ENCODE measurements at regions not wholly inside any gene's neighbourhood (a gene's known extent, or its start where the extent isn't known, plus 50 kb on each side); places are given as distances from the start of the nearest gene placed in this dataset.

DNA sequence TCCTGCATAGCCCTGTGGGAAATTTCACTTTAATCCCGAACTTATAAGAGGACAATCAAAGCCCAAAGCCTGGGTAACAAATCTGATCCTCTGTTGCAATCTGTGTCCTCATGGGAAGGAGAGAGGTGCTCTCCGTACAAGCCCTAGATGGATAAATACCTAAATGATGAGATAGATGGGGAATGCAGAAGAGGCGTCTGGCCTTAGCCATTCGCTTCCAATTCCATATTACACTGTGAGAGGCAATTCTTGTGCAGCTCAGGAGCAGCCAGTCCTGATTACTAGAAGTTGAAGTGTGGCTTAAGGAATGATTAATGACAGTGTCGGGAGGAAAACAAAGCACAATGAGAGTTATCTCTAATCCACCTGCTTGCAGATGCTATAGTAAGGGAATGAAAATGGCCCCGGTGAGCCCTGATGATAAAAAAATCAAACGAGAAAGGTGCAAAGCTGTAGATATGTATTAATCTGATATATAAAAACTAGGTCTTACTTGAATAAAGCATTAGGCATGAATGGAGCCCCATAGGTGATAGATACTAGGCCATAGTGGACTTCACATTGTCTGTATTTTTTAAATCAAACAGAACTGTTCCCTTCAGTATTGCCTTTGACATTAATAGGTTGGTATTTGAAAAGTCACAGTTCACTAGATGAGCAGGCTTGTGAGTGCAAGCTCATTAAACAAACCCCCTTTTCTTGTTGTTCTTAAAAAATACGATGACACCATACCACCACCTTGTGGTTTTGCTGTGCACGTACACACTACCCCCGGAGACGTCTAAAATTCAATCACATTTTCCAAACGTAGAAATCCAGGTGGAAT is 54.2 kb upstream of the TMCO5A start:
- TF ChIP-seq, protein P1, sequence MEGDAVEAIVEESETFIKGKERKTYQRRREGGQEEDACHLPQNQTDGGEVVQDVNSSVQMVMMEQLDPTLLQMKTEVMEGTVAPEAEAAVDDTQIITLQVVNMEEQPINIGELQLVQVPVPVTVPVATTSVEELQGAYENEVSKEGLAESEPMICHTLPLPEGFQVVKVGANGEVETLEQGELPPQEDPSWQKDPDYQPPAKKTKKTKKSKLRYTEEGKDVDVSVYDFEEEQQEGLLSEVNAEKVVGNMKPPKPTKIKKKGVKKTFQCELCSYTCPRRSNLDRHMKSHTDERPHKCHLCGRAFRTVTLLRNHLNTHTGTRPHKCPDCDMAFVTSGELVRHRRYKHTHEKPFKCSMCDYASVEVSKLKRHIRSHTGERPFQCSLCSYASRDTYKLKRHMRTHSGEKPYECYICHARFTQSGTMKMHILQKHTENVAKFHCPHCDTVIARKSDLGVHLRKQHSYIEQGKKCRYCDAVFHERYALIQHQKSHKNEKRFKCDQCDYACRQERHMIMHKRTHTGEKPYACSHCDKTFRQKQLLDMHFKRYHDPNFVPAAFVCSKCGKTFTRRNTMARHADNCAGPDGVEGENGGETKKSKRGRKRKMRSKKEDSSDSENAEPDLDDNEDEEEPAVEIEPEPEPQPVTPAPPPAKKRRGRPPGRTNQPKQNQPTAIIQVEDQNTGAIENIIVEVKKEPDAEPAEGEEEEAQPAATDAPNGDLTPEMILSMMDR (IDR thresholded peaks at IDR 0.05), result peak in 1 of 3 experiments; percentile 24
- TF ChIP-seq POLR2AphosphoS5 (IDR thresholded peaks at IDR 0.05; ENCODE audit: insufficient read depth in 1 of 2, low read depth in 1 of 2), result no peak

Data from vagina (tissue), 2 donors.